ENCODE measurements at regions not wholly inside any gene's neighbourhood (a gene's known extent, or its start where the extent isn't known, plus 50 kb on each side); places are given as distances from the start of the nearest gene placed in this dataset.
"Not testable (repeated sequence)": the region's sequence is repeated elsewhere in the genome, so short reads cannot be mapped to it uniquely, and the experiment has no call there.

DNA sequence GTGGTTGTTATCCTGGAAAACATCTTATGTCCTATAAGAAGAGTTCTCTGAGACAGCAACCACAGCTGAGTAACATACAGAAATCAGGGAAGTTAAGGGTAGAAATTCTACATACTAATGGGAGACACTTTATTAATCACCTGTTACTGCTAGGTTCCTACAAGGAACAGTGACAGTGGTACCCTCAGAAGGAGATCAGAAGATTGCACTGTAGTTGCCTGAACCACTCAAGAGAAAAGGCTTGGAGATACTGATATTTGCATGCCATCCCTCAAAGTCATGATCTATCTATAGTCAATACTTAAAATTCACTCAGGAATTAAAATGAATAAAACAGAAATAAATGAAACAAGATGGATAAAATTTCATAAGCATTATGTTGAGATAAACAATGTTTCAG is 136.0 kb downstream of the LMLN start:
- no peak overlapping the region for H3K9ac ChIP-seq (ENCODE audit: low read depth, low read length)
- no peaks in the 10 kb centered on the region for H3K4me1 ChIP-seq (ENCODE audit: control insufficient read depth, insufficient read depth, low read length)
- no peak overlapping the region for H3K4me3 ChIP-seq (ENCODE audit: low read length)
- H3K36me3 ChIP-seq (ENCODE audit: insufficient read depth, low read length) = no peaks in the 10 kb centered on the region
- H3K4me2 ChIP-seq (ENCODE audit: low read length) = no peak overlapping the region
- peaks cover 33% of the 10 kb centered on the region for H3K27me3 ChIP-seq (ENCODE audit: control insufficient read depth, insufficient read depth, low read length)
- no peaks in the 10 kb centered on the region for H3K9me3 ChIP-seq (replicated peaks; ENCODE audit: low read length)

DNA sequence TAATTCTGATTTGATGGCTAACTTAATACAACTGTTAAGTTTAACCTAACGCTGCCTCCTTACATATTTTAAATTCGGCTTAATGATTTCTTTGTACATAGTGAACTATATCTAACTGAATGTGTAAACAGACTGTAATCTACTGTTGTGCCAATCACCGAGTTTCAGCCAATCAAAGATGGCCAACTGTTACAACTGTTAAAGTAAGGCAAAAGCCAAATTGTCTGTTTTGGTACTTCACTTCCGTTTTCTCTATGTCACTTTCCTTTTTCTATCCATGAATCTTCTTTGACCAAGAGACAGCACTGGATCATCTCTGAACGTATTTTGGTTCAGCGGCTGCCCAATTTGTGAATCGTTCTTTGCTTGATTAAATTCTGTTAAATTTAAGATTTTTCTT is 137.0 kb downstream of the LMLN start:
- no peak overlapping the region for H3K4me3 ChIP-seq (ENCODE audit: low read length)
- H3K27me3 ChIP-seq (ENCODE audit: control insufficient read depth, insufficient read depth, low read length) = peaks cover 33% of the 10 kb centered on the region
- H3K9me3 ChIP-seq (replicated peaks; ENCODE audit: low read length) = no peaks in the 10 kb centered on the region
- no peak overlapping the region for H3K4me2 ChIP-seq (ENCODE audit: low read length)
- H3K9ac ChIP-seq (ENCODE audit: low read depth, low read length) = no peak overlapping the region
- H3K4me1 ChIP-seq (ENCODE audit: control insufficient read depth, insufficient read depth, low read length) = no peaks in the 10 kb centered on the region
- H3K36me3 ChIP-seq (ENCODE audit: insufficient read depth, low read length) = no peaks in the 10 kb centered on the region

DNA sequence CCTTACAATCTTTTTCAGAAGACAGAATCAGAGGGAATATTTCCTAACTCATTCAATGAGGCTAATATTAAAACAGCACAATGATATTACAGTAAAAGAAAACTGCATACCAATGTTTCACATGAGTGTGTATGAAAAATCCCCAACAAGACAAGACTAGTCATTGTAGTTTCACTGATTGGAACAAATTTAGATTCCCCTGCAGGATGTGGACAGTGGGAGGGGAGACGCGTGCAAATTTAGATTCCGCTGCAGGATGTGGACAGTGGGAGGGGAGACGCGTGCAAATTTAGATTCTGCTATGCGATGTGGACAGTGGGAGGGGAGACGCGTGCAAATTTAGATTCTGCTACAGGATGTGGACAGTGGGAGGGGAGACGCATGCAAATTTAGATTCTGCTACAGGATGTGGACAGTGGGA is 138.7 kb downstream of the LMLN start:
- not testable (repeated sequence) for H3K4me3 ChIP-seq (ENCODE audit: low read length); H3K9ac ChIP-seq (ENCODE audit: low read depth, low read length); H3K9me3 ChIP-seq (replicated peaks; ENCODE audit: low read length); H3K4me2 ChIP-seq (ENCODE audit: low read length); H3K36me3 ChIP-seq (ENCODE audit: insufficient read depth, low read length); H3K4me1 ChIP-seq (ENCODE audit: control insufficient read depth, insufficient read depth, low read length)
- H3K27me3 ChIP-seq (ENCODE audit: control insufficient read depth, insufficient read depth, low read length) = peaks cover 17% of the 10 kb centered on the region

DNA sequence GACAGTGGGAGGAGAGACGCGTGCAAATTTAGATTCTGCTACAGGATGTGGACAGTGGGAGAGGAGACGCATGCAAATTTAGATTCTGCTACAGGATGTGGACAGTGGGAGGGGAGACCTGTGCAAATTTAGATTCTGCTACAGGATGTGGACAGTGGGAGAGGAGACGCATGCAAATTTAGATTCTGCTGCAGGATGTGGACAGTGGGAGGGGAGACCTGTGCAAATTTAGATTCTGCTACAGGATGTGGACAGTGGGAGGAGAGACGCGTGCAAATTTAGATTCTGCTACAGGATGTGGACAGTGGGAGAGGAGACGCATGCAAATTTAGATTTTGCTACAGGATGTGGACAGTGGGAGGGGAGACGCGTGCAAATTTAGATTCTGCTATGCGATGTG is 143.1 kb downstream of the LMLN start:
- not testable (repeated sequence) for H3K4me1 ChIP-seq (ENCODE audit: control insufficient read depth, insufficient read depth, low read length); H3K4me3 ChIP-seq (ENCODE audit: low read length); H3K27me3 ChIP-seq (ENCODE audit: control insufficient read depth, insufficient read depth, low read length); H3K9me3 ChIP-seq (replicated peaks; ENCODE audit: low read length); H3K9ac ChIP-seq (ENCODE audit: low read depth, low read length); H3K36me3 ChIP-seq (ENCODE audit: insufficient read depth, low read length); H3K4me2 ChIP-seq (ENCODE audit: low read length)

DNA sequence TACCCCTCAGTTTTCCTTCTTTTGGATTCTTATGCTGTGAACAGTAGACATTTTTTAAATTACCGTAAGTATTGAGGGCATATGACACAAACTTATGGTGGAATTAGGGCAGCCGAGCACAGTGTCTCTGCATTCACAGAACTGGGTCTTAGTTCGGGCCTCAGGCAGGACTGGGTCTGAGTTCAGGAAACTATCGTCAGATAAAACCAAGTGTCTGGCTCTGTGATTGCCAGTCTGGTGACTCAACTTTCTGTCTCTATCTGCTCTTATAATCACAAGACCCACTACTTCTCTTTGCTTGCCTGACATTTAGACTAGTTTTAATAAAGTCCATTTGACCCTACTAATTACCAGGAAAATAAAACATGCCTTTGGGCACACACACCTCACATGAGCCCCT is 146.2 kb downstream of the LMLN start:
- Histone ChIP-seq H3K4me3 (ENCODE audit: low read length) (no peak overlapping the region), H3K27me3 (ENCODE audit: control insufficient read depth, insufficient read depth, low read length) (peaks cover 31% of the 10 kb centered on the region), H3K36me3 (ENCODE audit: insufficient read depth, low read length) (no peaks in the 10 kb centered on the region), H3K9me3 (replicated peaks; ENCODE audit: low read length) (no peaks in the 10 kb centered on the region), H3K9ac (ENCODE audit: low read depth, low read length) (no peak overlapping the region), H3K4me1 (ENCODE audit: control insufficient read depth, insufficient read depth, low read length) (no peaks in the 10 kb centered on the region), H3K4me2 (ENCODE audit: low read length) (no peak overlapping the region)

DNA sequence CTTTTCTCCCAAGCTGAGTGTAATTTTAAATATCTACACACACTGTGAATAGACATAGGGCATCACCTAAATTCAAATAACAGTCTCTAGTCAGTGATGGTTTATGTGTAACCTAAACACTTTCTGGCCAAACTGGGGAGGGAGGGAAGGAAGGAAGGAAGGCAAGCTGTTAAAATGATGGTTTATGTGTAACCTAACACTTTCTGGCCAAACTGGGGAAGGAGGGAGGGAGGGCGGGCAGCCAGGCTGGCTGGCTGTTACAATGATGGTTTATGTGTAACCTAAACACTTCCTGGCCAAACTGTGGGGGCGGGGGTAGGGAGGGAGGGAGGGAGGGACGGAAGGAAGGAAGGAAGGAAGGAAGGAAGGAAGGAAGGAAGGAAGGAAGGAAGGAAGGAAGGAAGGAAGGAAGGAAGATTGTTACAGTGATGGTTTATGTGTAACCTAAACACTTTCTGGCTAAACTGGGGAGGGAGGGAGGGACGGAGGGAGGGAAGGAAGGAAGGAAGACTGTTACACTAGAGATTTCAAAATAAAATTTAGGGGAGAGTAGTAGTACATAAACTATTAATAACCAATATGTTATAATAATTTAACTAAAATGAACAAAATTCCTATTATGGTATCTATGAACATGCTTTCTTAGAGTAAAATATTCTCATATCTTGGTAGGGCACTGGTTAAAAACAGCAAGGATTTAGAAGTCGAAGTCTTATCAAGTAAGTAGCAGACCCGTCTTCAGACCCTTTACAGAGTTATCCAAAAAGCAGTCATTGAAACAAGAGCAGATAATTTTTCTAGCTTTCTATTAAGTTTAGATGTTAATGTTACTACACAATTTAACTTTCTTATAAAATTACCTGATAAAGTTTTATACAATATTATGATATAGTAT is 148.1 kb downstream of the LMLN start:
- Histone ChIP-seq H3K27me3 (ENCODE audit: control insufficient read depth, insufficient read depth, low read length) (peaks cover 47% of the 10 kb centered on the region), H3K4me1 (ENCODE audit: control insufficient read depth, insufficient read depth, low read length) (no peaks in the 10 kb centered on the region), H3K9ac (ENCODE audit: low read depth, low read length) (no peak overlapping the region), H3K4me2 (ENCODE audit: low read length) (no peak overlapping the region), H3K9me3 (replicated peaks; ENCODE audit: low read length) (no peaks in the 10 kb centered on the region), H3K36me3 (ENCODE audit: insufficient read depth, low read length) (no peaks in the 10 kb centered on the region), H3K4me3 (ENCODE audit: low read length) (no peak overlapping the region)

DNA sequence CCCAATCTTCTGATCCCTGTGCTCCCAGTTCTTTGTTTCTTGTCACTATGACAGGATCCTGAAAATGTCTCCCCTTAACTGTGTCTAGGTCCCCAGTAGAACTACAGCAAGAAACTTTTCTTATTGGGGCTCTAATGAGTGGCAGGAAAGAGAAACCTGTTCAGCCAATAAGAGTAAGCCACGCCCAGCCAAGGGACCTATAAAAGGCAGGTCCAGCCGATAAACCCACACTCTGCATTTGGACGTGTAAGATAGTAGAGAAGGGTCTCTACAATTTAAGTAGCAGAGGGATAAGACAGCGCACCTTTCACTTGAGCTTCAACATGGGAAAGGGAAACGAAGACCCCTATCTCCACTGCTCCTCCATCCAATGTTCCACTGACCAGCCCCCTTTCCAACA is 149.9 kb downstream of the LMLN start:
- no peaks in the 10 kb centered on the region for H3K9me3 ChIP-seq (replicated peaks; ENCODE audit: low read length)
- peaks cover 62% of the 10 kb centered on the region for H3K27me3 ChIP-seq (ENCODE audit: control insufficient read depth, insufficient read depth, low read length)
- H3K4me3 ChIP-seq (ENCODE audit: low read length) = no peak overlapping the region
- no peaks in the 10 kb centered on the region for H3K36me3 ChIP-seq (ENCODE audit: insufficient read depth, low read length)
- no peak overlapping the region for H3K9ac ChIP-seq (ENCODE audit: low read depth, low read length)
- H3K4me2 ChIP-seq (ENCODE audit: low read length) = no peak overlapping the region
- H3K4me1 ChIP-seq (ENCODE audit: control insufficient read depth, insufficient read depth, low read length) = no peaks in the 10 kb centered on the region

DNA sequence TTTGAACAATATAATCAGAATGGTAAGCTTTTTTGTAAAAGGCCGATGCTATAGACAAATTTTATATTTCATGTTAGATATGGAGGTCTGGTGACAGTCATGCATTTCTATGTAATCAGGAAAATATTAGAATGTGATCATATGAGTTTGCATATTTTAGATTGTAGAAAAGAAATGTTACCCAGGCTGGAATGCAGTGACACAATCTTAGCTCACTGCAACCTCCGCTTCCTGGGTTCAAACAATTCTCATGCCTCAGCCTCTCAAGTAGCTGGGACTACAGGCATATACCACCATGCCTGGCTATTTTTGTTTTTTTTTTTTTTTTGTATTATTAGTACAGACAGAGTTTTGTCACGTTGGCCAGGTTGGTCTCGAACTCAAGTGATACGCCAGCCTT is 152.0 kb downstream of the LMLN start:
- H3K4me1 ChIP-seq (ENCODE audit: control insufficient read depth, insufficient read depth, low read length) = no peaks in the 10 kb centered on the region
- H3K27me3 ChIP-seq (ENCODE audit: control insufficient read depth, insufficient read depth, low read length) = peaks cover 68% of the 10 kb centered on the region
- no peak overlapping the region for H3K9ac ChIP-seq (ENCODE audit: low read depth, low read length)
- H3K4me2 ChIP-seq (ENCODE audit: low read length) = no peak overlapping the region
- H3K9me3 ChIP-seq (replicated peaks; ENCODE audit: low read length) = no peaks in the 10 kb centered on the region
- H3K4me3 ChIP-seq (ENCODE audit: low read length) = no peak overlapping the region
- H3K36me3 ChIP-seq (ENCODE audit: insufficient read depth, low read length) = no peaks in the 10 kb centered on the region

DNA sequence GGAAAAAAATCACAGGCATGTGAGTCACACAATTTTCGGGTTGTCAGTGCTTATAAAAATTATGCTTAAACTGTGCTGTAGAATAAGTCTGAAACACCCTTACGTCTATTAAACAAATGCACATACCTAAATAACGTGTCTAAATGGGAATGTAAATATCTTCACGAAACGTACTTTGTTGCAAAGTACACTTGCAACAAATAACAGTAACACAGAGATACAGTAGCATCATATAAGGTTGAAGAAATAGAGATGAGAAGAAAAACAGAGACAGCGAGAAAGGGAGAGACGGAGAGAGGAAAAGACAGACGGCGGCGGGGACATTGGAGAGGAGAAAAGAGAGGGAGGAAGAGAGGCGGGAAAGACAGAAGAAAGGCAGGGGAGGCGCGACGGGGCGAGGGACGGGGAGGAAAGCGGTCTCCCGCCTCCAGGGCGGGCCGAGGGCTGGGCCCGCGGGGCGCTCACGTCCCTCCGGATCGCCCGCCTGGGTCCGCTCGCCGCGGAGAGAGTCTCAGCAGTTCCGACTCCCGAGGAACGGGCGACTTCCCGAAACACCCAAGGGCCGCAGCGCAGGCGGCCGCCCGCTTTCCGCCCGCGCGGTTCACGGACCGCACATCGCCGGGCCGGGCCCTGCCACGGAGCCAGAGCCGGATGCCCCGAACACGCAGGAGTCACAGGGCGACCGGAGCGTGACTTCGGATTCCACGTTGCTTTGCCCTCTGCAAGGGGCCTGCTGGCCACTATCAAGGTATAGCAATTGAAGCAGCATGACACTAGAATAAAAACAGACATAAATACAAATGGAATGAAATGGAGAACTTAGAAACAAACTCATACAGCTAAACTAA is 153.4 kb downstream of the LMLN start:
- no peaks in the 10 kb centered on the region for H3K36me3 ChIP-seq (ENCODE audit: insufficient read depth, low read length)
- no peak overlapping the region for H3K4me3 ChIP-seq (ENCODE audit: low read length)
- no peaks in the 10 kb centered on the region for H3K4me1 ChIP-seq (ENCODE audit: control insufficient read depth, insufficient read depth, low read length)
- H3K27me3 ChIP-seq (ENCODE audit: control insufficient read depth, insufficient read depth, low read length) = peaks cover 60% of the 10 kb centered on the region
- no peak overlapping the region for H3K4me2 ChIP-seq (ENCODE audit: low read length)
- H3K9me3 ChIP-seq (replicated peaks; ENCODE audit: low read length) = no peaks in the 10 kb centered on the region
- H3K9ac ChIP-seq (ENCODE audit: low read depth, low read length) = no peak overlapping the region

DNA sequence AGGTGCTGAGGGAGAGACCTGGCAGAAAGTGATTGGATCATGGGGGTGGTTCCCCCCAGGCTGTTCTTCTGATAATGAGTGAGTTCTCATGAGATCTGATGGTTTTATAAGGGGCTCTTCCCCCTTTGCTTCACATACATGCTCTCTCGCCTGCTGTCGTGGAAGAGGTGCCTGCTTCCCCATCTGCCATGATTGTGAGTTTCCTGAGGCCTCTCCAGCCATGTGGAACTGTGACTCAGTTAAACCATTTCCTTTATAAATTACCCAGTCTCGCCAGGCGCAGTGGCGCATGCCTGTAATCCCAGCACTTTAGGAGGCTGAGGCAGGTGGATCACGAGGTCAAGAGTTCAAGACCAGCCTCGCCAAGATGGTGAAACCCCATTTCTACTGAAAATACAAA is 154.5 kb downstream of the LMLN start:
- not testable (repeated sequence) for H3K4me2 ChIP-seq (ENCODE audit: low read length); H3K4me1 ChIP-seq (ENCODE audit: control insufficient read depth, insufficient read depth, low read length); H3K36me3 ChIP-seq (ENCODE audit: insufficient read depth, low read length); H3K4me3 ChIP-seq (ENCODE audit: low read length); H3K9ac ChIP-seq (ENCODE audit: low read depth, low read length); H3K9me3 ChIP-seq (replicated peaks; ENCODE audit: low read length)
- peaks cover 52% of the 10 kb centered on the region for H3K27me3 ChIP-seq (ENCODE audit: control insufficient read depth, insufficient read depth, low read length)

DNA sequence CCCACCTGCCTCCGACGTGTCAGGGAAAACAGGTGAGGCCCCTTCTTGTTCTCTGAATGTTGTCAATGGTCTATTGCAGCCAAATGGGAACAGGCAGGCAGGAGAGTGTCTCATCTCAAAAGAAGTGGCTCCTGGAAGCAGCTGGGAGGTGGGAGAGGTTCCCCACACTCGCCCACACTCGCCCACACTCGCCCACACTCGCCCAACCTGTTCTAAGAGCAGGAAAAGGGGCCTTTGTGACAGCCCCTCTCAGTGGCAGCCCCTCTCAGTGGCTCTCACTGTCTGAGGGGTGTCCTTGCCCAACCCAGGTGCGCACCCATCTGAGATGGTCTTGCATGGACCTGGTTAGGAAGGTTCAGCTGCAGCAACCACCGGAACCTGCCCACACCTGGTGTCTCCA is 162.2 kb downstream of the LMLN start:
- not testable (repeated sequence) for H3K36me3 ChIP-seq (ENCODE audit: insufficient read depth, low read length); H3K4me2 ChIP-seq (ENCODE audit: low read length); H3K27me3 ChIP-seq (ENCODE audit: control insufficient read depth, insufficient read depth, low read length); H3K9me3 ChIP-seq (replicated peaks; ENCODE audit: low read length); H3K9ac ChIP-seq (ENCODE audit: low read depth, low read length); H3K4me1 ChIP-seq (ENCODE audit: control insufficient read depth, insufficient read depth, low read length); H3K4me3 ChIP-seq (ENCODE audit: low read length)
